ENCODE measurements at regions not wholly inside any gene's neighbourhood (a gene's known extent, or its start where the extent isn't known, plus 50 kb on each side); places are given as distances from the start of the nearest gene placed in this dataset.

- H3K9me3 ChIP-seq = no peaks in the 10 kb centered on the region
- WGBS = 97% methylated on average over 2 of the region's 2 CpGs
- no peaks in the 10 kb centered on the region for H3K27me3 ChIP-seq
- intact Hi-C loops (cut with DNase I) = no loop called here
- no peak overlapping the region for H3K27ac ChIP-seq (replicated peaks in 1 of 4)
- peaks cover 0 to 9% (median 0%) of the 10 kb centered on the region in 4 donors for H3K4me1 ChIP-seq
- no peak overlapping the region for H3K4me3 ChIP-seq
- H3K36me3 ChIP-seq = no peaks in the 10 kb centered on the region
- no peak for DNase-seq (ENCODE audit: extremely low spot score)
- TF ChIP-seq EP300 (IDR thresholded peaks at IDR 0.05) (no peak), CTCF (IDR thresholded peaks at IDR 0.05) (no peak), POLR2A (IDR thresholded peaks at IDR 0.05; ENCODE audit: low read depth) (no peak), POLR2AphosphoS5 (IDR thresholded peaks at IDR 0.05) (no peak)
These were observed 393.2 kb upstream of the ZNF608 start for GRCh38 chr5:125139590-125139989.

- Histone ChIP-seq H3K36me3 (no peaks in the 10 kb centered on the region), H3K4me3 (no peak overlapping the region), H3K9me3 (no peaks in the 10 kb centered on the region), H3K27ac (replicated peaks in 1 of 4) (no peak overlapping the region), H3K4me1 (peaks cover 0 to 9% (median 0%) of the 10 kb centered on the region in 4 donors), H3K27me3 (no peaks in the 10 kb centered on the region)
- no peak for DNase-seq (ENCODE audit: extremely low spot score)
- no peak for TF ChIP-seq POLR2A (IDR thresholded peaks at IDR 0.05; ENCODE audit: low read depth)
- TF ChIP-seq EP300 (IDR thresholded peaks at IDR 0.05) = no peak
- no peak for TF ChIP-seq CTCF (IDR thresholded peaks at IDR 0.05)
- TF ChIP-seq POLR2AphosphoS5 (IDR thresholded peaks at IDR 0.05) = no peak
- intact Hi-C loops (cut with DNase I) = no loop called here
- 93% methylated on average over 4 of the region's 4 CpGs for WGBS
These were observed 393.8 kb upstream of the ZNF608 start for GRCh38 chr5:125140220-125140619.

- intact Hi-C loops (cut with DNase I) = no loop called here
- Histone ChIP-seq H3K27me3 (no peaks in the 10 kb centered on the region), H3K36me3 (no peaks in the 10 kb centered on the region), H3K4me1 (peaks cover 0 to 9% (median 0%) of the 10 kb centered on the region in 4 donors), H3K4me3 (no peak overlapping the region), H3K27ac (replicated peaks in 1 of 4) (no peak overlapping the region), H3K9me3 (no peaks in the 10 kb centered on the region)
- no peak for DNase-seq (ENCODE audit: extremely low spot score)
- 71% methylated on average over 2 of the region's 2 CpGs for WGBS
- no peak for TF ChIP-seq CTCF (IDR thresholded peaks at IDR 0.05)
These were observed 394.4 kb upstream of the ZNF608 start for GRCh38 chr5:125140855-125141254.

- Histone ChIP-seq H3K27me3 (no peaks in the 10 kb centered on the region), H3K36me3 (no peaks in the 10 kb centered on the region), H3K9me3 (no peaks in the 10 kb centered on the region), H3K27ac (replicated peaks in 1 of 4) (no peak overlapping the region), H3K4me1 (peaks cover 0 to 9% (median 0%) of the 10 kb centered on the region in 4 donors), H3K4me3 (no peak overlapping the region)
- intact Hi-C loops (cut with DNase I) = no loop called here
- DNase-seq (ENCODE audit: extremely low spot score) = no peak
- TF ChIP-seq POLR2AphosphoS5 (IDR thresholded peaks at IDR 0.05) = no peak
- no peak for TF ChIP-seq POLR2A (IDR thresholded peaks at IDR 0.05; ENCODE audit: low read depth)
- TF ChIP-seq CTCF (IDR thresholded peaks at IDR 0.05) = no peak
- no peak for TF ChIP-seq EP300 (IDR thresholded peaks at IDR 0.05)
These were observed 396.0 kb upstream of the ZNF608 start for GRCh38 chr5:125142458-125142857.

- DNase-seq (ENCODE audit: extremely low spot score) = no peak
- no peaks in the 10 kb centered on the region for H3K9me3 ChIP-seq
- intact Hi-C loops (cut with DNase I) = no loop called here
- TF ChIP-seq EP300 (IDR thresholded peaks at IDR 0.05) (no peak), POLR2AphosphoS5 (IDR thresholded peaks at IDR 0.05) (no peak), CTCF (IDR thresholded peaks at IDR 0.05) (no peak), POLR2A (IDR thresholded peaks at IDR 0.05; ENCODE audit: low read depth) (no peak)
- no peaks in the 10 kb centered on the region for H3K27me3 ChIP-seq
- H3K4me1 ChIP-seq = peaks cover 0 to 9% (median 0%) of the 10 kb centered on the region in 4 donors
- WGBS = 98% methylated on average over 2 of the region's 2 CpGs
- no peaks in the 10 kb centered on the region for H3K36me3 ChIP-seq
- no peak overlapping the region for H3K4me3 ChIP-seq
- H3K27ac ChIP-seq (replicated peaks in 1 of 4) = no peak overlapping the region
These were observed 396.6 kb upstream of the ZNF608 start for GRCh38 chr5:125143011-125143410.

Data from esophagus muscularis mucosa (tissue), 4 donors.